HL-60 (cell line): ENCODE measurements at regions not wholly inside any gene's neighbourhood (a gene's known extent, or its start where the extent isn't known, plus 50 kb on each side); places are given as distances from the start of the nearest gene placed in this dataset.

Experiments
- DNase-seq, 2 experiments: peaks; one replicate each; pipeline ENCODE4 v3.0.0-alpha.2; 2010 to 2020; ENCODE audit warnings: low read depth in 1 of 2, low spot score in 1 of 2
- H3K27ac ChIP-seq: fragments of 250-450 bp; sonication (Bioruptor Pico); replicated peaks from 2 replicates; pipeline ENCODE4 v1.5.1; 2020; ENCODE audit warnings: mild to moderate bottlenecking, moderate library complexity
- H3K27me3 ChIP-seq: fragments of 250-450 bp; sonication (Bioruptor Pico); 2 replicates; pipeline ENCODE4 v1.5.1; 2021; ENCODE audit warnings: mild to moderate bottlenecking, moderate library complexity; ENCODE audit not compliant: insufficient read depth, poor library complexity, severe bottlenecking
- H3K4me3 ChIP-seq: replicated peaks from 2 replicates; pipeline ENCODE4 v1.5.1; 2011; ENCODE audit warnings: mild to moderate bottlenecking, control low read depth, low read length; ENCODE audit not compliant: insufficient read depth
- CTCF ChIP-seq: IDR thresholded peaks from one replicate; pipeline ENCODE4 v1.5.1; 2011; ENCODE audit warnings: low read length, control low read depth, inconsistent platforms; ENCODE audit not compliant: insufficient read depth
- GABPA ChIP-seq: IDR thresholded peaks from 2 replicates; pipeline ENCODE4 v1.6.1; 2012; ENCODE audit warnings: low read depth
- POLR2AphosphoS5 ChIP-seq: IDR thresholded peaks from 2 replicates; pipeline ENCODE4 v1.6.1; 2012; ENCODE audit warnings: low read depth
- REST ChIP-seq: IDR thresholded peaks from 2 replicates; pipeline ENCODE4 v1.6.1; 2012; ENCODE audit warnings: low read depth; ENCODE audit not compliant: insufficient replicate concordance
- SPI1 ChIP-seq: IDR thresholded peaks from 2 replicates; pipeline ENCODE4 v1.6.1; 2012; ENCODE audit warnings: low read depth, mild to moderate bottlenecking, borderline replicate concordance

GRCh38 chr14:85752175-85752574 is 222.2 kb downstream of the FLRT2 start:
- no peak for DNase-seq
- Histone ChIP-seq H3K27me3 (no peaks in the 10 kb centered on the region), H3K27ac (no peak overlapping the region), H3K4me3 (no peak overlapping the region)
- no peak for TF ChIP-seq CTCF
- no peak for TF ChIP-seq REST
- no peak for TF ChIP-seq GABPA
- no peak for TF ChIP-seq POLR2AphosphoS5
- no peak for TF ChIP-seq SPI1

GRCh38 chr14:85744573-85744972 is 214.6 kb downstream of the FLRT2 start:
- no peak for DNase-seq
- H3K27me3 ChIP-seq, result no peaks in the 10 kb centered on the region
- H3K4me3 ChIP-seq, result no peak overlapping the region
- TF ChIP-seq CTCF, result no peak
- no peak for TF ChIP-seq GABPA
- no peak for TF ChIP-seq REST
- TF ChIP-seq POLR2AphosphoS5, result no peak
- no peak for TF ChIP-seq SPI1
- no peak overlapping the region for H3K27ac ChIP-seq

GRCh38 chr14:85732031-85732430 is 202.1 kb downstream of the FLRT2 start:
- DNase-seq, result no peak
- Histone ChIP-seq H3K27ac (no peak overlapping the region), H3K27me3 (no peaks in the 10 kb centered on the region), H3K4me3 (no peak overlapping the region)
- no peak for TF ChIP-seq SPI1
- no peak for TF ChIP-seq POLR2AphosphoS5
- TF ChIP-seq REST, result no peak
- no peak for TF ChIP-seq GABPA
- no peak for TF ChIP-seq CTCF
